Adrenal gland (tissue), 9 donors: ENCODE measurements at regions not wholly inside any gene's neighbourhood (a gene's known extent, or its start where the extent isn't known, plus 50 kb on each side); places are given as distances from the start of the nearest gene placed in this dataset.

Experiments used
- DNase-seq, 7 donors: peaks; one replicate each; pipeline ENCODE4 v3.0.0-alpha.2; 2019 to 2020
- H3K27ac ChIP-seq, 5 donors: fragments of 200-600 bp; sonication (generic) in 4 of 5; 1 replicate in 3 of 5; 2 replicates in 2 of 5; pipeline versions ENCODE4 v1.5.1 to v1.8.0; 2016 to 2020; ENCODE audit warnings: mild to moderate bottlenecking in 1 of 5
- H3K27me3 ChIP-seq: fragments of 200-600 bp; 2 replicates; pipeline ENCODE4 v1.8.0; 2021
- H3K36me3 ChIP-seq, 2 donors: fragments of 200-600 bp; replicated peaks in 1 of 2; 1 replicate in 1 of 2; 2 replicates in 1 of 2; pipeline versions ENCODE4 v1.5.1 to v1.8.0; 2018 to 2022
- H3K4me1 ChIP-seq, 2 donors: fragments of 200-600 bp; replicated peaks in 1 of 2; 1 replicate in 1 of 2; 2 replicates in 1 of 2; pipeline versions ENCODE4 v1.5.1 to v1.8.0; 2018 to 2021
- H3K4me3 ChIP-seq, 4 donors: fragments of 200-600 bp; sonication (generic) in 3 of 4; one replicate each; pipeline ENCODE4 v1.5.1; 2016 to 2018
- H3K9me3 ChIP-seq, 3 donors: fragments of 200-600 bp; sonication (generic) in 1 of 3; replicated peaks in 1 of 3; 1 replicate in 2 of 3; 2 replicates in 1 of 3; pipeline versions ENCODE4 v1.5.1 to v1.8.0; 2016 to 2021
- CTCF ChIP-seq, 6 experiments: fragments of 450-650 bp in 4 of 6; fragments of 200-600 bp in 2 of 6; sonication (generic) in 1 of 6; IDR thresholded peaks; 1 replicate in 5 of 6; 2 replicates in 1 of 6; pipeline versions ENCODE4 v1.5.1 to v1.8.0; 2016 to 2021; ENCODE audit warnings: antibody characterized with exemption in 6 of 6, mild to moderate bottlenecking in 2 of 6, moderate library complexity in 1 of 6
- POLR2A ChIP-seq, 2 donors: fragments of 450-650 bp; IDR thresholded peaks; one replicate each; pipeline ENCODE4 v1.6.1; 2017; ENCODE audit warnings: antibody characterized with exemption in 2 of 2, mild to moderate bottlenecking in 2 of 2, moderate library complexity in 1 of 2
- WGBS, 4 donors: extraction: QIAGEN DNeasy Blood & Tissue Kit in 2 of 4; methylation state at CpG; one replicate each; pipeline versions ENCODE4 v1.1.5 to v1.1.7; 2013 to 2017; 5-methylcytosine and 5-hydroxymethylcytosine counted together
- intact Hi-C, 2 donors: fragments of 100-400 bp; cut with DNase I; formaldehyde crosslinking; loops; one replicate each; pipeline versions ENCODE4 v1.14.1 to v1.15.0; 2022 to 2023
- donor health status: healthy with polysubstance abuse.
- donor health status: Bipolar disorder and iron deficiency.
- donor health status: DM: yes; HTN: yes; CAD: no.
- donor health status: DM: no; HTN: no; CAD: no.
- donor health status: DM: no; HTN: no; CAD: no.

- DNase-seq, result no peak
- no peak overlapping the region for H3K4me3 ChIP-seq
- intact Hi-C loops, result no loop called here
- 85 to 93% (median 90%) methylated on average over 7 of the region's 7 CpGs for WGBS, 4 donors
- H3K36me3 ChIP-seq, result no peaks in the 10 kb centered on the region
- peaks cover 3% of the 10 kb centered on the region for H3K27me3 ChIP-seq
- no peak overlapping the region for H3K27ac ChIP-seq
- H3K9me3 ChIP-seq, result no peaks in the 10 kb centered on the region
- no peak for TF ChIP-seq CTCF (IDR thresholded peaks at IDR 0.05)
- TF ChIP-seq POLR2A (IDR thresholded peaks at IDR 0.05), result no peak
- H3K4me1 ChIP-seq, result no peaks in the 10 kb centered on the region
Measured at GRCh38 chr2:30095402-30095801, 51.4 kb upstream of the YPEL5 start.

- peaks cover 3% of the 10 kb centered on the region for H3K27me3 ChIP-seq
- no peak for TF ChIP-seq CTCF (IDR thresholded peaks at IDR 0.05)
- no peak for TF ChIP-seq POLR2A (IDR thresholded peaks at IDR 0.05)
- intact Hi-C loops, result no loop called here
- no peaks in the 10 kb centered on the region for H3K4me1 ChIP-seq
- no peak overlapping the region for H3K4me3 ChIP-seq
- WGBS, 4 donors, result 57 to 67% (median 62%) methylated on average over 3 to 4 of the region's 4 CpGs
- no peak overlapping the region for H3K27ac ChIP-seq
- no peaks in the 10 kb centered on the region for H3K36me3 ChIP-seq
- no peaks in the 10 kb centered on the region for H3K9me3 ChIP-seq
- no peak for DNase-seq
Measured at GRCh38 chr2:30096451-30096850, 50.4 kb upstream of the YPEL5 start.
